Coronary artery (tissue), 2 donors: ENCODE measurements at regions not wholly inside any gene's neighbourhood (a gene's known extent, or its start where the extent isn't known, plus 50 kb on each side); places are given as distances from the start of the nearest gene placed in this dataset.

Source experiments
- DNase-seq: peaks from one replicate; pipeline ENCODE4 v3.0.0-alpha.2; 2017; ENCODE audit warnings: low spot score
- H3K27ac ChIP-seq, 2 donors: fragments of 200-600 bp; sonication (generic); one replicate each; pipeline ENCODE4 v1.5.1; 2016 to 2019
- H3K4me3 ChIP-seq: fragments of 200-600 bp; sonication (generic); 2 replicates; pipeline ENCODE4 v1.5.1; 2016; ENCODE audit warnings: mild to moderate bottlenecking, moderate library complexity
- CTCF ChIP-seq: fragments of 200-600 bp; sonication (generic); IDR thresholded peaks from one replicate; pipeline ENCODE4 v1.5.1; 2019; ENCODE audit warnings: antibody characterized with exemption

GRCh38 chr7:68955656-68956055 lies 642.6 kb upstream of the AUTS2 start:
- Histone ChIP-seq H3K27ac (no peak overlapping the region), H3K4me3 (no peak overlapping the region)
- no peak for TF ChIP-seq CTCF
- DNase-seq = no peak

- no peak for TF ChIP-seq CTCF
- no peak for DNase-seq
Observed at GRCh38 chr7:68958571-68958970, 639.7 kb upstream of the AUTS2 start.

GRCh38 chr7:68963552-68963951 lies 634.7 kb upstream of the AUTS2 start:
- no peak overlapping the region for H3K27ac ChIP-seq
- no peak for TF ChIP-seq CTCF
- H3K4me3 ChIP-seq = no peak overlapping the region
- no peak for DNase-seq

More at GRCh38 chr7:68958571-68958970, 639.7 kb upstream of the AUTS2 start:
- Histone ChIP-seq H3K4me3 (no peak overlapping the region), H3K27ac (no peak overlapping the region)

- no peak for TF ChIP-seq CTCF
- Histone ChIP-seq H3K4me3 (no peak overlapping the region), H3K27ac (no peak overlapping the region)
- no peak for DNase-seq
Observed at GRCh38 chr7:68964060-68964459, 634.2 kb upstream of the AUTS2 start.

GRCh38 chr7:68965351-68965750 lies 632.9 kb upstream of the AUTS2 start:
- H3K4me3 ChIP-seq = no peak overlapping the region
- no peak overlapping the region for H3K27ac ChIP-seq
- no peak for DNase-seq
- no peak for TF ChIP-seq CTCF

GRCh38 chr7:68967598-68967997 lies 630.7 kb upstream of the AUTS2 start:
- no peak for DNase-seq
- no peak for TF ChIP-seq CTCF

GRCh38 chr7:68969571-68969970 lies 628.7 kb upstream of the AUTS2 start:
- TF ChIP-seq CTCF = no peak
- no peak overlapping the region for H3K27ac ChIP-seq
- DNase-seq = no peak
- H3K4me3 ChIP-seq = no peak overlapping the region

More at GRCh38 chr7:68967598-68967997, 630.7 kb upstream of the AUTS2 start:
- Histone ChIP-seq H3K27ac (no peak overlapping the region), H3K4me3 (no peak overlapping the region)
